PC-3 (cell line): ENCODE measurements at regions not wholly inside any gene's neighbourhood (a gene's known extent, or its start where the extent isn't known, plus 50 kb on each side); places are given as distances from the start of the nearest gene placed in this dataset.

Experiments used
- ATAC-seq: fragments of 200-7000 bp; cut with Tn5 transposase; 2 replicates; pipeline ENCODE4 v1.9.1; 2020; ENCODE audit warnings: mild to moderate bottlenecking, moderate library complexity
- BruUV-seq: library from RNA; stranded (reverse); fragments of 400-500 nt; replicated peaks from 2 replicates; lab custom pipeline; 2021; lab: Mats Ljungman, UMichigan
- CTCF ChIA-PET: fragments of 300-600 bp; sonication (Branson Sonifier 250); formaldehyde crosslinking; loops from one replicate; lab custom pipeline; 2022; ENCODE audit warnings: antibody characterized with exemption; lab: Charles Lee
- POLR2A ChIA-PET: fragments of 300-600 bp; sonication (Branson Sonifier 250); formaldehyde crosslinking; loops from one replicate; lab custom pipeline; 2022; ENCODE audit warnings: antibody characterized with exemption; ENCODE audit not compliant: unreplicated experiment; lab: Charles Lee
- DNase-seq: peaks from one replicate; pipeline ENCODE4 v3.0.0-alpha.2; 2015
- H2AFZ ChIP-seq: fragments of 300-600 bp; sonication (generic); 2 replicates; pipeline ENCODE4 v1.6.0; 2016; ENCODE audit warnings: antibody characterized with exemption, low read length
- H3F3A ChIP-seq: fragments of 300-600 bp; sonication (generic); one replicate; pipeline ENCODE4 v1.6.0; 2017; ENCODE audit warnings: antibody characterized with exemption, low read length, control low read depth, mild to moderate bottlenecking; ENCODE audit not compliant: unreplicated experiment
- H3K27ac ChIP-seq: fragments of 300-600 bp; sonication (generic); 2 replicates; pipeline ENCODE4 v1.5.1; 2016; ENCODE audit warnings: mild to moderate bottlenecking, low read length
- H3K27me3 ChIP-seq: fragments of 300-600 bp; sonication (generic); 2 replicates; pipeline ENCODE4 v1.6.1; 2016; ENCODE audit warnings: low read length, mixed read lengths
- H3K36me3 ChIP-seq: fragments of 300-600 bp; sonication (generic); 2 replicates; pipeline ENCODE4 v1.6.1; 2016; ENCODE audit warnings: low read depth, mixed run types, low read length, mixed read lengths
- H3K4me1 ChIP-seq: fragments of 300-600 bp; sonication (generic); 2 replicates; pipeline ENCODE4 v1.5.1; 2016; ENCODE audit warnings: low read length; ENCODE audit not compliant: insufficient read depth
- H3K4me2 ChIP-seq: fragments of 300-600 bp; sonication (generic); 2 replicates; pipeline ENCODE4 v1.6.0; 2016; ENCODE audit warnings: low read length
- H3K4me3 ChIP-seq: fragments of 300-600 bp; sonication (generic); 2 replicates; pipeline ENCODE4 v1.5.1; 2016; ENCODE audit warnings: mild to moderate bottlenecking, low read length, mixed read lengths
- H3K79me2 ChIP-seq: fragments of 300-600 bp; sonication (generic); 2 replicates; pipeline ENCODE4 v1.6.1; 2017; ENCODE audit warnings: low read length, mixed read lengths
- H3K9ac ChIP-seq: fragments of 300-600 bp; sonication (generic); 2 replicates; pipeline ENCODE4 v1.6.0; 2016; ENCODE audit warnings: mild to moderate bottlenecking, low read length
- H3K9me2 ChIP-seq: fragments of 300-600 bp; sonication (generic); replicated peaks from 2 replicates; pipeline ENCODE4 v1.6.1; 2016; ENCODE audit warnings: mixed run types, low read length, mixed read lengths
- H3K9me3 ChIP-seq: fragments of 300-600 bp; sonication (generic); 2 replicates; pipeline ENCODE4 v1.6.1; 2016; ENCODE audit warnings: low read length, mixed read lengths
- H4K20me1 ChIP-seq: fragments of 300-600 bp; sonication (generic); 2 replicates; pipeline ENCODE4 v1.6.1; 2016; ENCODE audit warnings: low read length, mixed read lengths
- CTCF ChIP-seq: fragments of 300-600 bp; sonication (generic); conservative IDR thresholded peaks from 2 replicates; pipeline ENCODE4 v1.5.1; 2017; ENCODE audit warnings: antibody characterized with exemption, low read depth, mild to moderate bottlenecking, low read length
- EZH2 ChIP-seq: fragments of 300-600 bp; sonication (generic); IDR thresholded peaks from one replicate; pipeline ENCODE4 v1.6.1; 2017; ENCODE audit warnings: antibody characterized with exemption, mild to moderate bottlenecking, low read length; ENCODE audit not compliant: unreplicated experiment
- EZH2phosphoT487 ChIP-seq: fragments of 300-600 bp; sonication (generic); IDR thresholded peaks from 2 replicates; pipeline ENCODE4 v1.6.1; 2018; ENCODE audit warnings: mild to moderate bottlenecking, antibody characterized with exemption, low read length, borderline replicate concordance
- intact Hi-C: fragments of 100-400 bp; cut with micrococcal nuclease; formaldehyde crosslinking; loops from 2 replicates; pipeline ENCODE4 v1.9.0; 2023

- Histone ChIP-seq H3K27me3 (peaks cover 9% of the 10 kb centered on the region), H3K4me2 (no peak overlapping the region), H3K4me1 (peaks cover 4% of the 10 kb centered on the region; the same call in 1 of the 2 replicates), H3K36me3 (no peaks in the 10 kb centered on the region), H3K9me3 (no peaks in the 10 kb centered on the region), H3K79me2 (no peaks in the 10 kb centered on the region), H3F3A (no peaks in the 10 kb centered on the region), H3K9me2 (no peaks in the 10 kb centered on the region), H2AFZ (no peak overlapping the region), H3K27ac (no peak overlapping the region), H3K4me3 (no peak overlapping the region), H3K9ac (no peak overlapping the region), H4K20me1 (no peaks in the 10 kb centered on the region)
- intact Hi-C loops = no loop called here
- ChIA-PET CTCF (no interaction called here), POLR2A (no interaction called here)
- DNase-seq = no peak
- no peak for ATAC-seq
- no peak for TF ChIP-seq CTCF
- TF ChIP-seq EZH2phosphoT487 = no peak
- TF ChIP-seq EZH2 = no peak
- BruUV-seq = no TSS peak
These were observed 131.4 kb upstream of the RUNX3 start for GRCh38 chr1:25061261-25061995.

- no peak for DNase-seq
These were observed 127.1 kb upstream of the RUNX3 start for GRCh38 chr1:25057188-25057587.

More at GRCh38 chr1:25057188-25057587, 127.1 kb upstream of the RUNX3 start:
- no peak for ATAC-seq
- TF ChIP-seq EZH2 (no peak), CTCF (no peak), EZH2phosphoT487 (no peak)
- Histone ChIP-seq H3K36me3 (no peaks in the 10 kb centered on the region), H3K79me2 (no peaks in the 10 kb centered on the region), H3K4me2 (no peak overlapping the region), H3K27ac (no peak overlapping the region), H3K27me3 (peaks cover 31% of the 10 kb centered on the region), H3K4me1 (no peaks in the 10 kb centered on the region), H2AFZ (no peak overlapping the region), H3K4me3 (no peak overlapping the region), H3F3A (no peaks in the 10 kb centered on the region), H4K20me1 (no peaks in the 10 kb centered on the region), H3K9me2 (no peaks in the 10 kb centered on the region), H3K9ac (no peak overlapping the region), H3K9me3 (no peaks in the 10 kb centered on the region)
- intact Hi-C loops = no loop called here
- no TSS peak for BruUV-seq
- CTCF ChIA-PET = no interaction called here
- POLR2A ChIA-PET = no interaction called here
